Sigmoid colon (tissue), 6 donors: ENCODE measurements at regions not wholly inside any gene's neighbourhood (a gene's known extent, or its start where the extent isn't known, plus 50 kb on each side); places are given as distances from the start of the nearest gene placed in this dataset.

Experiments used
- DNase-seq: peaks from one replicate; pipeline ENCODE4 v3.0.0-alpha.2; 2019
- H3K27ac ChIP-seq, 4 donors: fragments of 200-600 bp; sonication (generic); one replicate each; pipeline ENCODE4 v1.5.1; 2016 to 2019; ENCODE audit warnings: mild to moderate bottlenecking in 1 of 4
- H3K27me3 ChIP-seq, 3 donors: fragments of 200-600 bp; sonication (generic); one replicate each; pipeline ENCODE4 v1.5.1; 2019; ENCODE audit warnings: mild to moderate bottlenecking in 1 of 3
- H3K36me3 ChIP-seq, 4 donors: fragments of 200-600 bp; sonication (generic); one replicate each; pipeline ENCODE4 v1.5.1; 2016 to 2019
- H3K4me1 ChIP-seq, 4 donors: fragments of 200-600 bp; sonication (generic); one replicate each; pipeline ENCODE4 v1.5.1; 2017 to 2019
- H3K4me3 ChIP-seq, 4 donors: fragments of 200-600 bp; sonication (generic); one replicate each; pipeline ENCODE4 v1.5.1; 2017 to 2019; ENCODE audit warnings: mild to moderate bottlenecking in 2 of 4, moderate library complexity in 1 of 4
- H3K9me3 ChIP-seq, 4 donors: fragments of 200-600 bp in 3 of 4; sonication (generic) in 3 of 4; one replicate each; pipeline versions ENCODE4 v1.5.1 to v1.6.1; 2013 to 2019
- CTCF ChIP-seq, 4 experiments: fragments of 450-650 bp in 3 of 4; fragments of 200-600 bp in 1 of 4; IDR thresholded peaks; one replicate each; pipeline ENCODE4 v1.5.1; 2016 to 2019; ENCODE audit warnings: antibody characterized with exemption in 4 of 4, mild to moderate bottlenecking in 3 of 4, moderate library complexity in 2 of 4
- EP300 ChIP-seq, 4 donors: sonication (generic); formaldehyde crosslinking; IDR thresholded peaks; one replicate each; pipeline ENCODE4 v1.6.1; 2017; ENCODE audit warnings: antibody characterized with exemption in 4 of 4
- POLR2A ChIP-seq, 2 donors: fragments of 450-650 bp; IDR thresholded peaks; one replicate each; pipeline ENCODE4 v1.6.1; 2016; ENCODE audit warnings: antibody characterized with exemption in 2 of 2, mild to moderate bottlenecking in 2 of 2, moderate library complexity in 2 of 2
- POLR2AphosphoS5 ChIP-seq, 4 donors: sonication (generic); formaldehyde crosslinking; IDR thresholded peaks; one replicate each; pipeline ENCODE4 v1.6.1; 2017; ENCODE audit warnings: antibody characterized with exemption in 4 of 4
- WGBS, 2 donors: extraction: QIAGEN DNeasy Blood & Tissue Kit; methylation state at CpG; one replicate each; pipeline ENCODE4 v1.1.7; 2013; 5-methylcytosine and 5-hydroxymethylcytosine counted together
- intact Hi-C: fragments of 100-400 bp; cut with DNase I; formaldehyde crosslinking; loops from one replicate; pipeline ENCODE4 v1.15.1; 2023
- donor health status: healthy with polysubstance abuse.
- donor health status: healthy.

DNA sequence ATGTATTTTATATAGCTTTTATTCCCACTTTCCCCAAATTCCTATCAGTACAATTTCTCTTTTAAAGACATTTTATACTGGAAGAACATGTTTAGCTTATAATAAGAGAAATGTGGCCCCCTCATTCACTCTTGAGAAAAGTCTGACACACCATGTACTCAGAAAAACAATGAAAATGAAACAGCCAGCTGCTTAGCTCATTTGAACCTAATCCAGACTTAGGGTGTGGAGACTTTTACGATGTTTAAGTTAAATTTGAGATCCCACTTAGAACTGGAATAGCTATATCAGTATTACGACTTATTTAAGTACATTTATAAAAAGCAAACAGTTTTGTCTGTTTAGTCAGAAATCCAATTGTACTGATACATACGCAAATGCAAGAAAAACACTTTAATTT is 252.3 kb upstream of the ARRDC4 start:
- 10 to 46% methylated on average over 3 of the region's 3 CpGs for WGBS, 2 donors
- intact Hi-C loops: no loop called here
- no peak overlapping the region for H3K4me3 ChIP-seq
- no peak overlapping the region for H3K27ac ChIP-seq
- H3K4me1 ChIP-seq: no peaks in the 10 kb centered on the region
- no peaks in the 10 kb centered on the region for H3K27me3 ChIP-seq
- no peak for DNase-seq
- no peaks in the 10 kb centered on the region for H3K36me3 ChIP-seq
- TF ChIP-seq POLR2AphosphoS5 (IDR thresholded peaks at IDR 0.05) (no peak), EP300 (IDR thresholded peaks at IDR 0.05) (no peak), CTCF (IDR thresholded peaks at IDR 0.05) (no peak), POLR2A (IDR thresholded peaks at IDR 0.05) (no peak)
- no peaks in the 10 kb centered on the region for H3K9me3 ChIP-seq

DNA sequence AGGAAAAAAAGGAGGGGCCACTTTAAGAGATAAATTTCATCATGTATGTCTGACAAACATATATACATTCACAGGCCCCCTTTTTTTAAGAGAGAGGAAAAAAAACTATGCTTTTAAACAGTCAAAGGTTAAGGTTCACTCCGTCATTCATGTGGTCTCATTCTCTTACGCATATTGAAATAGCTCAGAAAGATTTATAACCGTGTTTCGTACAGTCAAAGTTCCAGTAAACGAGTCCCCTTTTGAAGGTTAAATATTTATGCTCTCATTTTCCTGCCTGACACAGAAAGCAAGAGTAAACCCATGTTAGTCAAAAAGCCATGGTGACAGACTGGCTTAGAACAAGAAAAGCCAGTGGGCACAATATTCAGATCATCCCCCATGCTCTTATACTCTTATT is 248.0 kb upstream of the ARRDC4 start:
- intact Hi-C loops: no loop called here
- TF ChIP-seq EP300 (IDR thresholded peaks at IDR 0.05) (no peak), CTCF (IDR thresholded peaks at IDR 0.05) (no peak), POLR2A (IDR thresholded peaks at IDR 0.05) (no peak)
- Histone ChIP-seq H3K9me3 (no peaks in the 10 kb centered on the region), H3K36me3 (no peaks in the 10 kb centered on the region), H3K27me3 (no peaks in the 10 kb centered on the region), H3K4me3 (no peak overlapping the region), H3K27ac (no peak overlapping the region), H3K4me1 (no peaks in the 10 kb centered on the region)
- 11 to 20% methylated on average over 5 of the region's 5 CpGs for WGBS, 2 donors
- no peak for DNase-seq

- no peak for DNase-seq
- no peak overlapping the region for H3K4me3 ChIP-seq
- intact Hi-C loops: no loop called here
- H3K27ac ChIP-seq: no peak overlapping the region
- H3K36me3 ChIP-seq: no peaks in the 10 kb centered on the region
- H3K9me3 ChIP-seq: peaks cover 0 to 5% (median 0%) of the 10 kb centered on the region in 4 donors
- TF ChIP-seq POLR2AphosphoS5 (IDR thresholded peaks at IDR 0.05) (no peak), CTCF (IDR thresholded peaks at IDR 0.05) (no peak), POLR2A (IDR thresholded peaks at IDR 0.05) (no peak), EP300 (IDR thresholded peaks at IDR 0.05) (no peak)
- H3K4me1 ChIP-seq: no peaks in the 10 kb centered on the region
- no peaks in the 10 kb centered on the region for H3K27me3 ChIP-seq
Measured at GRCh38 chr15:97717806-97718205, 242.7 kb upstream of the ARRDC4 start.

DNA sequence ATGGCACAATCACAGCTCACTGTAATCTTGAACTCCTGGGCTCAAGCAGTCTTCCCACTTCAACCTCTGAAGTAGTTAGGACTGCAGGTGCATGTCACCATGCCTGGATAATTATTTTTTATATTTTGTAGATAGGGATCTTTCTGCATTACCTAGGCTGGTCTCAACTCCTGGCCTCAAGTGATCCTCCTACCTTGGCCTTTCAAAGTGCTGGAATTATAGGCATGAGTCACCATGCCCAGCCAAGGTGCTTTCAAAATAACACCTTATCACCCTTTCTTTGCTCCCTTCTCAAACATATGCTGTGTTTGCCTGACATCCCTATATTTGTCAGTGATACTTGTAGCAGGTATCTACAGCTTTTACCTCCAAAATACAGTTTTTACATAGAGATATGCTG is 242.0 kb upstream of the ARRDC4 start:
- intact Hi-C loops: no loop called here
- no peak overlapping the region for H3K4me3 ChIP-seq
- H3K27ac ChIP-seq: no peak overlapping the region
- no peaks in the 10 kb centered on the region for H3K4me1 ChIP-seq
- no peaks in the 10 kb centered on the region for H3K36me3 ChIP-seq
- TF ChIP-seq CTCF (IDR thresholded peaks at IDR 0.05): no peak
- no peak for TF ChIP-seq EP300 (IDR thresholded peaks at IDR 0.05)
- no peak for TF ChIP-seq POLR2A (IDR thresholded peaks at IDR 0.05)
- no peaks in the 10 kb centered on the region for H3K27me3 ChIP-seq
- no peak for DNase-seq
- H3K9me3 ChIP-seq: peaks cover 0 to 6% (median 0%) of the 10 kb centered on the region in 4 donors

- WGBS, 2 donors: 44 to 65% methylated on average over 13 of the region's 13 CpGs
Measured at GRCh38 chr15:97728791-97729190, 231.7 kb upstream of the ARRDC4 start.

More at GRCh38 chr15:97728791-97729190, 231.7 kb upstream of the ARRDC4 start:
- Histone ChIP-seq H3K27ac (no peak overlapping the region), H3K9me3 (no peaks in the 10 kb centered on the region), H3K27me3 (no peaks in the 10 kb centered on the region), H3K36me3 (no peaks in the 10 kb centered on the region), H3K4me1 (no peaks in the 10 kb centered on the region), H3K4me3 (peak overlapping the region in 1 of 4 donors; percentile 2)
- no peak for DNase-seq
- TF ChIP-seq CTCF (IDR thresholded peaks at IDR 0.05) (no peak), EP300 (IDR thresholded peaks at IDR 0.05) (no peak), POLR2A (IDR thresholded peaks at IDR 0.05) (no peak), POLR2AphosphoS5 (IDR thresholded peaks at IDR 0.05) (no peak)
- intact Hi-C loops: no loop called here
